Smooth muscle cell (in vitro differentiated cells): ENCODE measurements at regions not wholly inside any gene's neighbourhood (a gene's known extent, or its start where the extent isn't known, plus 50 kb on each side); places are given as distances from the start of the nearest gene placed in this dataset. TPM values are rescaled to one million over a fixed set of nuclear protein-coding genes. Genes with fewer than 3 reads are reported as not detected.

Source experiments
- DNase-seq: peaks from one replicate; lab custom pipeline; 2025; ENCODE audit not compliant: unreplicated experiment; lab: John Stamatoyannopoulos, UW
- H2AFZ ChIP-seq: fragments of 200-600 bp; sonication (generic); 2 replicates; pipeline ENCODE4 v1.6.0; 2016; ENCODE audit warnings: antibody characterized with exemption, low read depth, mild to moderate bottlenecking
- H3F3A ChIP-seq: fragments of 200-600 bp; sonication (generic); 2 replicates; pipeline ENCODE4 v1.6.0; 2017; ENCODE audit warnings: antibody characterized with exemption, low read depth
- H3K27ac ChIP-seq: fragments of 200-600 bp; sonication (generic); 2 replicates; pipeline ENCODE4 v1.5.1; 2016; ENCODE audit warnings: low read depth, mild to moderate bottlenecking
- H3K27me3 ChIP-seq: fragments of 200-600 bp; sonication (generic); 2 replicates; pipeline ENCODE4 v1.6.1; 2016; ENCODE audit warnings: low read depth, mild to moderate bottlenecking
- H3K36me3 ChIP-seq: fragments of 200-600 bp; sonication (generic); 2 replicates; pipeline ENCODE4 v1.5.1; 2016; ENCODE audit warnings: low read depth
- H3K4me1 ChIP-seq: fragments of 200-600 bp; sonication (generic); 2 replicates; pipeline ENCODE4 v1.5.1; 2016; ENCODE audit warnings: low read depth
- H3K4me2 ChIP-seq: fragments of 200-600 bp; sonication (generic); 2 replicates; pipeline ENCODE4 v1.6.0; 2016; ENCODE audit warnings: mild to moderate bottlenecking
- H3K4me3 ChIP-seq: fragments of 200-600 bp; sonication (generic); 2 replicates; pipeline ENCODE4 v1.5.1; 2016; ENCODE audit warnings: mild to moderate bottlenecking
- H3K79me2 ChIP-seq: fragments of 200-600 bp; sonication (generic); 2 replicates; pipeline ENCODE4 v1.6.0; 2016; ENCODE audit warnings: low read depth, mild to moderate bottlenecking
- H3K9ac ChIP-seq: fragments of 200-600 bp; sonication (generic); 2 replicates; pipeline ENCODE4 v1.6.0; 2016; ENCODE audit warnings: low read depth
- H3K9me3 ChIP-seq: fragments of 200-600 bp; sonication (generic); replicated peaks from 2 replicates; pipeline ENCODE4 v1.5.1; 2016; ENCODE audit warnings: low read depth
- H4K20me1 ChIP-seq: fragments of 200-600 bp; sonication (generic); 2 replicates; pipeline ENCODE4 v1.6.0; 2016; ENCODE audit warnings: low read depth
- CTCF ChIP-seq: fragments of 200-600 bp; sonication (generic); IDR thresholded peaks from 2 replicates; pipeline ENCODE4 v1.5.1; 2017; ENCODE audit warnings: borderline replicate concordance, mild to moderate bottlenecking, antibody characterized with exemption; ENCODE audit not compliant: insufficient read depth, poor library complexity, severe bottlenecking
- small RNA-seq: library from RNA; depleted of rRNA; stranded (forward); fragments of <200 nt; gene quantifications from one replicate; pipeline ENCODE3, GENCODE V24; 2014

- Histone ChIP-seq H3K27ac (no peak overlapping the region), H3K79me2 (no peaks in the 10 kb centered on the region), H4K20me1 (no peaks in the 10 kb centered on the region), H3K4me2 (no peak overlapping the region), H3K4me3 (no peak overlapping the region), H3K36me3 (no peaks in the 10 kb centered on the region), H3K9me3 (no peaks in the 10 kb centered on the region), H2AFZ (no peak overlapping the region), H3K27me3 (no peaks in the 10 kb centered on the region), H3F3A (no peaks in the 10 kb centered on the region), H3K4me1 (no peaks in the 10 kb centered on the region), H3K9ac (no peak overlapping the region)
- DNase-seq: no peak
- TF ChIP-seq CTCF: no peak
These were observed 61.6 kb upstream of the TUSC7 start for GRCh38 chr3:116647996-116648395.

Small RNAs in the stretch of these regions (small RNA-seq; reads per million reads assigned to genes)
- not detected for gene RN7SL582P
